Heart right ventricle (tissue), 16 donors: ENCODE measurements at regions not wholly inside any gene's neighbourhood (a gene's known extent, or its start where the extent isn't known, plus 50 kb on each side); places are given as distances from the start of the nearest gene placed in this dataset.

Experiments used
- ATAC-seq, 8 donors: fragments of 200-7000 bp; cut with Tn5 transposase; one replicate each; pipeline ENCODE4 v1.9.1; 2020; ENCODE audit warnings: mild to moderate bottlenecking in 8 of 8, moderate library complexity in 8 of 8, moderate number of reproducible peaks in 1 of 8
- DNase-seq, 2 donors: peaks; one replicate each; pipeline ENCODE4 v3.0.0-alpha.2; 2020
- H3K27ac ChIP-seq, 10 donors: fragments of 200-600 bp; sonication (generic) in 2 of 10; one replicate each; pipeline versions ENCODE4 v1.5.0 to v1.8.0; 2020 to 2022; ENCODE audit warnings: mild to moderate bottlenecking in 3 of 10
- H3K27me3 ChIP-seq, 7 donors: fragments of 200-600 bp; one replicate each; pipeline ENCODE4 v1.8.0; 2021 to 2022; ENCODE audit warnings: mild to moderate bottlenecking in 2 of 7
- H3K36me3 ChIP-seq, 9 donors: fragments of 200-600 bp; sonication (generic) in 1 of 9; one replicate each; pipeline versions ENCODE4 v1.5.0 to v1.8.0; 2020 to 2022; ENCODE audit warnings: mild to moderate bottlenecking in 2 of 9
- H3K4me1 ChIP-seq, 9 donors: fragments of 200-600 bp; sonication (generic) in 1 of 9; one replicate each; pipeline versions ENCODE4 v1.5.0 to v1.8.0; 2020 to 2022; ENCODE audit warnings: mild to moderate bottlenecking in 4 of 9
- H3K4me3 ChIP-seq, 10 donors: fragments of 200-600 bp; sonication (generic) in 2 of 10; one replicate each; pipeline versions ENCODE4 v1.5.0 to v1.8.0; 2020 to 2022; ENCODE audit warnings: mild to moderate bottlenecking in 7 of 10, moderate library complexity in 2 of 10
- H3K9me3 ChIP-seq, 11 donors: fragments of 200-600 bp in 10 of 11; sonication (generic) in 2 of 11; one replicate each; pipeline versions ENCODE4 v1.5.0 to v1.8.0; 2013 to 2022; ENCODE audit warnings: mild to moderate bottlenecking in 2 of 11, control low read depth in 1 of 11, moderate library complexity in 1 of 11
- CTCF ChIP-seq, 9 donors: fragments of 200-600 bp; sonication (generic) in 2 of 9; IDR thresholded peaks; one replicate each; pipeline versions ENCODE4 v1.5.0 to v1.8.0; 2021 to 2022; ENCODE audit warnings: antibody characterized with exemption in 9 of 9, mild to moderate bottlenecking in 5 of 9, moderate library complexity in 1 of 9
- WGBS, 2 donors: extraction: QIAGEN DNeasy Blood & Tissue Kit; methylation state at CpG; one replicate each; pipeline ENCODE4 v1.1.7; 2013; ENCODE audit warnings: inconsistent platforms in 1 of 2; 5-methylcytosine and 5-hydroxymethylcytosine counted together
- intact Hi-C, 10 donors: fragments of 100-400 bp; cut with DNase I; formaldehyde crosslinking; loops; one replicate each; pipeline versions ENCODE4 v1.11.1 to v1.14.2; 2022
- donor health status: Arrhythmogenic right ventricular cardiomyopathy.
- donor health status: ischemic (EF 13 %, LVEDD 7.1; RV severe dilation, severe dysfunction).
- donor health status: healthy with polysubstance abuse.
- donor health status: DM: no; HTN: yes; CAD: no.
- donor health status: DM: no; HTN: no; CAD: no.
- donor health status: ischemic (EF 25% LVEDD 6.9; RV normal size, moderate dysfunction).
- donor health status: ischemic (EF 25% LVEDD 5.7; RV mildly dilated, moderate dysfunction).
- donor health status: healthy.
- donor health status: DM: yes; HTN: yes; CAD: no.
- donor health status: Ischemic cardiomyopathy.
- donor health status: ischemic (EF 35%, LVEDD 5.7; RV mildly dilated, moderate dysfunction).
- donor health status: nonischemic (EF 11% LVEDD 7.7; RV severe dilation, severe dysfunction).
- donor health status: DM: yes; HTN: yes; CAD: no.
- donor health status: PGD.
- donor health status: ischemic (EF 29% LVEDD 5.4; RV normal size, mild dysfunction).
- donor health status: nonischemic (EF 23%, LVEDD 6.1; RV moderate dilation, normal function).

GRCh38 chr4:136928957-136929411 lies 603.3 kb downstream of the PCDH18 start:
- ATAC-seq: no peak
- TF ChIP-seq CTCF (IDR thresholded peaks at IDR 0.05): no peak
- WGBS, 2 donors: 90 to 92% methylated on average over 16 of the region's 16 CpGs

GRCh38 chr4:136927172-136927571 lies 605.1 kb downstream of the PCDH18 start:
- DNase-seq (no peak), ATAC-seq (no peak)
- H3K4me1 ChIP-seq: no peaks in the 10 kb centered on the region
- H3K4me3 ChIP-seq: no peak overlapping the region
- no peak overlapping the region for H3K27ac ChIP-seq
- intact Hi-C loops: no loop called here
- H3K27me3 ChIP-seq: no peaks in the 10 kb centered on the region
- H3K9me3 ChIP-seq: peaks cover 0 to 3% (median 0%) of the 10 kb centered on the region in 11 donors
- TF ChIP-seq CTCF (IDR thresholded peaks at IDR 0.05): no peak
- no peaks in the 10 kb centered on the region for H3K36me3 ChIP-seq

More at GRCh38 chr4:136928957-136929411, 603.3 kb downstream of the PCDH18 start:
- Histone ChIP-seq H3K4me3 (no peak overlapping the region), H3K27ac (no peak overlapping the region), H3K4me1 (no peaks in the 10 kb centered on the region), H3K9me3 (peaks cover 0 to 3% (median 0%) of the 10 kb centered on the region in 11 donors), H3K27me3 (no peaks in the 10 kb centered on the region), H3K36me3 (no peaks in the 10 kb centered on the region)
- intact Hi-C loops: no loop called here
- no peak for DNase-seq

GRCh38 chr4:136925203-136925602 lies 607.1 kb downstream of the PCDH18 start:
- WGBS, 2 donors: 85 to 96% methylated on average over 1 of the region's 1 CpG
- Histone ChIP-seq H3K27me3 (no peaks in the 10 kb centered on the region), H3K36me3 (no peaks in the 10 kb centered on the region), H3K27ac (no peak overlapping the region), H3K4me3 (no peak overlapping the region), H3K4me1 (no peaks in the 10 kb centered on the region), H3K9me3 (peaks cover 0 to 3% (median 0%) of the 10 kb centered on the region in 11 donors)
- intact Hi-C loops: no loop called here
- no peak for TF ChIP-seq CTCF (IDR thresholded peaks at IDR 0.05)
- no peak for DNase-seq
- no peak for ATAC-seq

- Histone ChIP-seq H3K27ac (no peak overlapping the region), H3K4me1 (no peaks in the 10 kb centered on the region), H3K36me3 (no peaks in the 10 kb centered on the region), H3K4me3 (no peak overlapping the region), H3K9me3 (peaks cover 0 to 3% (median 0%) of the 10 kb centered on the region in 11 donors), H3K27me3 (no peaks in the 10 kb centered on the region)
- intact Hi-C loops: no loop called here
- no peak for TF ChIP-seq CTCF (IDR thresholded peaks at IDR 0.05)
- ATAC-seq (no peak), DNase-seq (no peak)
Measured at GRCh38 chr4:136922066-136922465, 610.2 kb downstream of the PCDH18 start.
